HT1080 (cell line): ENCODE measurements at regions not wholly inside any gene's neighbourhood (a gene's known extent, or its start where the extent isn't known, plus 50 kb on each side); places are given as distances from the start of the nearest gene placed in this dataset.

Source experiments
- DNase-seq: peaks from one replicate; pipeline ENCODE4 v3.0.0-alpha.2; 2015; ENCODE audit warnings: low read depth

DNA sequence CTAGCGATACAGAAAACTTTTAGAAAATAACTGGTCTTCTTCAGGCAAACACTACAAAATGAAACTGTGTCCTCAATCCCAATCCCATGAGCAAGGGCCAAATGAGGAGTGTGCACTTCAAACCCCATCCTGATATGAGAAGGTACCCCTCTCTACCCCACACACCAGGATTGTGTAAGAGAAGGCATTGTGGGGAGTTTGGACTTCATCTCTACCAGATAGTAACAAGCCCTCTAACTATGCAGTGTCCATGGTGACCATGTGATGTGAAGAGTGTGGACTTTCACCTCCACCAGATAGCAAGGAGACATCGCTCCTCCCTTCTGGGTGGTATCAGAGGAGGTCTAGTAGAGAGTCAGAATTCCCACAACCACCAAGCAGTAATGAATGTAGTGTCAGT lies 769.3 kb downstream of the MECOM start:
- no peak for DNase-seq

- no peak for DNase-seq
Observed at GRCh38 chr3:168889666-168890065, 773.8 kb downstream of the MECOM start.

- DNase-seq, result no peak
Observed at GRCh38 chr3:168888781-168889180, 774.7 kb downstream of the MECOM start.

- DNase-seq, result peak; percentile 88
Observed at GRCh38 chr3:168885028-168885427, 778.5 kb downstream of the MECOM start.

DNA sequence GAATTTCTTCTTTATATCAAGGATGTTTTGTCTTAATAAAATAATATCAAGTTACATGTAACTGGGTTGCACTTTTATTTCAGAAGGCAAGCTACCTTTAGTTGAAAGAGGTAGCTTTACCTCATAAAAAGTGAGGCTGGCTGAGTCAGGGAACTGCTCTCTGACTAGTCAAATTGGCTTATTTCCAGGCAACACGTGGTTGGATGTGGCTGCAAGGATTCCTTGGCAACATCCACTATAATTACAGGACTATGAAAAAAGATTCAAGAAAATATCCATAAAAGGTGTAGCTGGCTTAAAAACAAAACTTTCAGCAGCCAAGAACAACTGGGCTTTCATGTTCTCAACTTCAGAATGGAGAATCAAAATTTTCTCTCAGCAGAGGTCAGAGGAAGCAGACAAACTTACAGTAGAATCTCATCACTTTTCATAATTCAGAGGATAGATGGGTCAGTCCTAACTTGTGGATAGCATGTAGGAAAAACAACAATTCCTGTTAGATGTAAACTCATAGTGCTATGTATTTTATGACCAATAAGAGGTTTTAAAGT lies 779.1 kb downstream of the MECOM start:
- peak; percentile 86 for DNase-seq

DNA sequence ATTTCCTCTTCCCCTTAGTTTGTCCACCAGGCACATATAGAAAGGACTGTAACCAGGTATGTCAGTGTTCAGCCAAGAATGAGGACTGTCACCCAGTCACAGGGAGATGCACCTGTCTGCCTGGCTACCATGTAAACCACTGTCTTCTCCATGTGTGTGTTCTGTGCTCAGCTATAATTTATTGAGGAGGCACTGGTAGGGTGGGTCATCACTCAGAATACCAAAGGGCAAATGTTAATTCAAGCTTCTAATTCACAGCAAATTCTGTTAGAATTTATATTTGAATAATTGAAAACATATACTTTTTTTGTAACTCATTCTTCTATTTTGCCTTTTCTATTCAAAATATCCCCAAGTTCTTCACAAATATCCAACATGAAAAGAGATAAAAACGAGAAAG lies 780.4 kb downstream of the MECOM start:
- DNase-seq, result no peak

GRCh38 chr3:168881804-168882203 lies 781.7 kb downstream of the MECOM start:
- DNase-seq, result peak; percentile 58

DNA sequence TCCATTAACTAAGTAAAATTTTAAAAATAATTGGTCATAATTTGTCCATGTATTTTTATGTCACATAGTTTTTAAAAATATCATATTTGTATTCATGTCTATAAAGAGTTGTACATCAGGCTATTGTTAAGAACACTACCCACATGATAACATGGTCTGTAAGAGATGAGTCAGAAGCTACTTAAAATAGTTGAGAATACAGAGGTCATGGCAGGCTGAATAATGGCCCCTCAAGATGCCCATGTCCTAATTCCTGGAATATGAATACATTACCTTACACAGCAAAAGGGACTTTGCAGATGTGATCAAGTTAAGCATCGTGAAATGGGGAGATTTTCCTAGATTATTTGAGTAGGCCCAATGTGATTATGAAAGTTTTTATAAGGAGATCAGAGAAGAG lies 782.9 kb upstream of the GOLIM4 start:
- peak; percentile 66 for DNase-seq

- no peak for DNase-seq
Observed at GRCh38 chr3:168877899-168878298, 782.2 kb upstream of the GOLIM4 start.

DNA sequence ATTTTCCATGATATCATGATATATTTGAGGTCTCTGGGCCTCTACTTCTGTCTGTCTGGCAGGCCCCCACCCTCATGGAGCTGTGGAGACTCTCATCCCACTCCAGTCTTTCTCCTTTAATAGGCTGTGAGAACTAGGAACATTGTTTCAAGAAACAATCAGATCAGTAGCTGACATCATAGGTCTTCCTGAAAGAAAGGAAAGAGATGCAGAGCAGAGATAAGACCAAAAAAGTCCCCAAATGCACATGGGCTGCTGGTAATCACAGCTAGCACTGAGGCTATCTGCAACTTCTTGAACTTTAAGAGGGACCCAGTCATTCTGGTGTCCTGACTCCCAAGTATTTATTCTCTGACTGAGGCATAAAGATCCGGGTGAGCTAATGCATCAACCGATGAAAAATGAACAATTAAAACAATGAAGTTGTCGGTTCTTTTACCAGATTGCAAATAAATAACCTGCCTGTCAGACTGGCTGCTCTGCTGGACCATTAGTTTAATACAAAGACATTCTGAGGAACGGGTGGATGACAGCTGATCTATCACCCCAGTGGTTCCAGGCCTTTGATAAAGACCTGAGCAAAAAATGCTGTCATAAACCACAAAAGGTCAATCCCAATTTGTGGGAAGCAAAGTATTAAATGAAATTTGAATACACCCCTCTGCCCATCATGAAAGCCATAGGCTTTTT lies 780.8 kb upstream of the GOLIM4 start:
- DNase-seq, result no peak

- DNase-seq, result no peak
Observed at GRCh38 chr3:168872826-168873225, 777.1 kb upstream of the GOLIM4 start.

DNA sequence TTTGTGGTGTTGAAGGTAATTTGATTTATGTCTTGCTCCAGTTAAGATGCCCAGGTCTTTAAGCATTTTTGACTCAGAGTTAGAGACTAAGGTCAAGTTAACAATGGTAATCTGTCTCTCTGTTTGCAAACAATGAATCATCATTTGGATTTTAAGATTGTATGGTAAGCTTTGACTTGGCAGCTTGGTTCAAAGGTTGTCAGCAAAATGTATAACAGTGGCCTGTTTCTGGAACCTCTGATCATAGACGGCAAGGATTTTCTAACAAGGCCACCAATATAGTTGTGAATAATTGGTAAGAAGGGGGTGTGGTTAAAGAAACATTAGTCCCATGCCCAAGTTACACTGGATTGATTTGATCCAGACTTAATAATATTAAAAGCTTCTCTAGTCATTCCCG lies 775.2 kb upstream of the GOLIM4 start:
- DNase-seq, result peak; percentile 76

- peak; percentile 52 for DNase-seq
Observed at GRCh38 chr3:168865022-168865551, 769.4 kb upstream of the GOLIM4 start.

GRCh38 chr3:168864107-168865021 lies 768.6 kb upstream of the GOLIM4 start:
- DNase-seq, result no peak

- no peak for DNase-seq
Observed at GRCh38 chr3:168863561-168863960, 767.8 kb upstream of the GOLIM4 start.

DNA sequence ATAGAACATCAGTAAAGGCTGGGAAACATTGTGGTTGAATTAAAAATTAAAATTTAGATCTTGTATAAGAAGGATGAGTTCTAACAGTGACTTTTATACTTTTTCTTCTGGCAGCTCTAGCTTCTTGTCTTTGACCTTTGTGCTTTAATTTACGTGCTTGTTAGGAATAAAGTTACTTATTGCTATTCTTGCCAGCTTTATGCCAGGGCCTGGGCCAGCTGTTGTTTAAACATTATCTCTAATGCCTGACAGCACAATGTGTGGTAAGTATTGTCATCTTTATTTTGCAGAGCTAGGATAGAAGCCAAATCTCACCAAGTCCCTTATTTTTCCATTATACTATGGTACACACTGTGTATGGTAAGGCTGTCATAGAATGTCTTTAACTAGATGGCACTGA lies 766.7 kb upstream of the GOLIM4 start:
- no peak for DNase-seq

- no peak for DNase-seq
Observed at GRCh38 chr3:168860592-168860991, 764.9 kb upstream of the GOLIM4 start.

- no peak for DNase-seq
Observed at GRCh38 chr3:168860028-168860427, 764.3 kb upstream of the GOLIM4 start.

DNA sequence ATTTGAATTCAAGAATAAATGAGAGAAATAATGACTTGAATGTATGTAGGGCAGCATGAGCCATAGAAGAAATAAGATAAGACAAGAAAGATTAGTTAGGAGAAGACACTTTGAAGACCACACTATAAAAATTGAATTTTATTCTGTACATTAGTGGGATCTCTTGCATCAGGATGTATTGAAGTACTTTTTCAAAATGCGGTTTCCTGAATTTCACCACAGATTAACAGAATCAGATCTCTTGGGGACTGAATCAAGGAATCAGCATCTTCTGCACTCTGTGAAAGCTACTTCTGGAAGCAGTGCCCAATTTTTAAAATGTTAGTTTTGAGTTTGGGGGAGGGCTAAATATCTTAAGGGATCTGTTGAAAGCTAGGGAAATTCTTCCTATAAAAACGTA lies 763.9 kb upstream of the GOLIM4 start:
- no peak for DNase-seq

- DNase-seq, result no peak
Observed at GRCh38 chr3:168859143-168859542, 763.4 kb upstream of the GOLIM4 start.

DNA sequence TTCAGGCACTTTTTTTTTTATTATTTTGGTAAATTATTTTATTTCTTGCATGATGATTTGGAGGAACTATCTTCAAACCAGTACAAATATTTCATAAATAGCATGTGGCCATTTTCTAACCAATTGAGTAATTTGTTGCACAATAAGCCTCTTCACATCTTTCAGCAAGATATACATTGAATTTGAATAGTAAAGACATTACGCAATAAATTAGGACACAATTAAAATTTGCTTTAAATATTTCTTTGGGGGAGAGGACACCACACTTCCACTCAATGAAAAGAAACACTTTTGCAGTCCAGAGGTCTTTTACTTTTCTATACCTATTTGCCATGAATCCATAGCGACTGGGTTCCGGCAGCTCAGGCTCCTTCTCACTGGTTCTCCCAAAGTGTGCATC lies 762.6 kb upstream of the GOLIM4 start:
- DNase-seq, result no peak

DNA sequence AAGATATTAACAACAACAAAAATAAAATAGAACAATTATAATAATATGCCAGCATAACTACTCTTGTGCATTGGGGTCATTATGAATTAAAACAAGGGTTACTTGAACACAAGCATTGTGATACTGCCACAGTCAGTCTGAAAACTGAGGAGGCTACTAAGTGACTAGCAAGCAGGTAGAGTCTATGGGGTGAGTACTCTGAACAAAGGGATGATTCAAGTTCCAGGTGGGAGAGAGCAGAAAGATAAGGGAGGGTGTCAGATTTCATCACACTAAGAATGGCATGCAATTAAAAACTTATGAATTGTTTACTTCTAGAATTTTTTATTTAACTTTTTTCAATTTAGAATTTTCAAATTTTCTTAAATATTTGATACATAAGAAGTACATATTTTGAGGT lies 754.4 kb upstream of the GOLIM4 start:
- DNase-seq, result no peak
